Neural progenitor cell (in vitro differentiated cells): ENCODE measurements at regions not wholly inside any gene's neighbourhood (a gene's known extent, or its start where the extent isn't known, plus 50 kb on each side); places are given as distances from the start of the nearest gene placed in this dataset.

Experiments
- DNase-seq: peaks from one replicate; pipeline ENCODE4 v3.0.0-alpha.2; 2016; ENCODE audit warnings: low spot score
- H2AFZ ChIP-seq: fragments of 200-600 bp; sonication (generic); replicated peaks from 2 replicates; pipeline ENCODE4 v1.6.1; 2016; ENCODE audit warnings: antibody characterized with exemption
- H3F3A ChIP-seq: fragments of 200-600 bp; sonication (generic); 2 replicates; pipeline ENCODE4 v1.6.1; 2016; ENCODE audit warnings: antibody characterized with exemption, low read depth
- H3K27ac ChIP-seq: fragments of 200-600 bp; sonication (generic); 2 replicates; pipeline ENCODE4 v1.5.1; 2016; ENCODE audit warnings: mild to moderate bottlenecking
- H3K27me3 ChIP-seq: fragments of 200-600 bp; sonication (generic); 2 replicates; pipeline ENCODE4 v1.6.1; 2016; ENCODE audit warnings: mild to moderate bottlenecking, moderate library complexity
- H3K36me3 ChIP-seq: fragments of 200-600 bp; sonication (generic); 2 replicates; pipeline ENCODE4 v1.5.1; 2016
- H3K4me1 ChIP-seq: fragments of 200-600 bp; sonication (generic); 2 replicates; pipeline ENCODE4 v1.6.1; 2016; ENCODE audit warnings: mixed run types
- H3K4me2 ChIP-seq: fragments of 200-600 bp; sonication (generic); 2 replicates; pipeline ENCODE4 v1.6.1; 2016
- H3K4me3 ChIP-seq: fragments of 200-600 bp; sonication (generic); 2 replicates; pipeline ENCODE4 v1.5.1; 2016
- H3K79me2 ChIP-seq: fragments of 200-600 bp; sonication (generic); 2 replicates; pipeline ENCODE4 v1.6.1; 2016; ENCODE audit warnings: low read depth
- H3K9ac ChIP-seq: fragments of 200-600 bp; sonication (generic); 2 replicates; pipeline ENCODE4 v1.6.1; 2016
- H3K9me3 ChIP-seq: fragments of 200-600 bp; sonication (generic); 2 replicates; pipeline ENCODE4 v1.5.1; 2016; ENCODE audit warnings: low read depth
- H4K20me1 ChIP-seq: fragments of 200-600 bp; sonication (generic); 2 replicates; pipeline ENCODE4 v1.6.1; 2016; ENCODE audit warnings: low read depth
- H3K27ac Mint-ChIP-seq: 3 replicates; pipeline ENCODE4 v1.8.0; 2021; ENCODE audit warnings: mixed read lengths
- H3K27me3 Mint-ChIP-seq: 2 replicates; pipeline ENCODE4 v1.8.0; 2022; ENCODE audit warnings: low read depth, mild to moderate bottlenecking, inconsistent platforms, moderate library complexity, mixed read lengths; ENCODE audit not compliant: insufficient read depth
- H3K36me3 Mint-ChIP-seq: 3 replicates; pipeline ENCODE4 v1.8.0; 2021; ENCODE audit warnings: mixed read lengths
- H3K4me1 Mint-ChIP-seq: 3 replicates; pipeline ENCODE4 v1.8.0; 2021; ENCODE audit warnings: mixed read lengths
- H3K4me3 Mint-ChIP-seq: 3 replicates; pipeline ENCODE4 v1.8.0; 2021; ENCODE audit warnings: mild to moderate bottlenecking, moderate library complexity, mixed read lengths
- H3K9me3 Mint-ChIP-seq: 3 replicates; pipeline ENCODE4 v1.8.0; 2020; ENCODE audit warnings: mixed read lengths
- CTCF ChIP-seq: fragments of 200-600 bp; sonication (generic); IDR thresholded peaks from 2 replicates; pipeline ENCODE4 v1.5.1; 2017; ENCODE audit warnings: antibody characterized with exemption, mild to moderate bottlenecking
- EZH2 ChIP-seq: fragments of 200-600 bp; sonication (generic); IDR thresholded peaks from 2 replicates; pipeline ENCODE4 v1.6.1; 2017; ENCODE audit warnings: antibody characterized with exemption, mild to moderate bottlenecking, moderate library complexity
- EZH2phosphoT487 ChIP-seq: fragments of 200-600 bp; sonication (generic); IDR thresholded peaks from 2 replicates; pipeline ENCODE4 v1.6.1; 2017; ENCODE audit warnings: antibody characterized with exemption

- H3K4me3 Mint-ChIP-seq: no peak overlapping the region
- H3K27me3 Mint-ChIP-seq: no peaks in the 10 kb centered on the region
- no peak overlapping the region for H2AFZ ChIP-seq
These were observed 399.9 kb downstream of the PDCD6IP start for GRCh38 chr3:34198309-34198708.

GRCh38 chr3:34200576-34200975, 402.1 kb downstream of the PDCD6IP start:
- H3K36me3 Mint-ChIP-seq: no peaks in the 10 kb centered on the region
- H3K9me3 Mint-ChIP-seq: peaks cover 4% of the 10 kb centered on the region
- H3K4me3 Mint-ChIP-seq: no peak overlapping the region
- TF ChIP-seq CTCF: no peak
- no peak for TF ChIP-seq EZH2
- no peak for TF ChIP-seq EZH2phosphoT487
- Histone ChIP-seq H3K9ac (no peak overlapping the region), H3K4me3 (no peak overlapping the region), H3F3A (no peaks in the 10 kb centered on the region), H3K4me1 (no peaks in the 10 kb centered on the region), H3K36me3 (no peaks in the 10 kb centered on the region), H3K27me3 (no peaks in the 10 kb centered on the region), H3K4me2 (no peak overlapping the region), H3K9me3 (no peaks in the 10 kb centered on the region), H4K20me1 (no peaks in the 10 kb centered on the region), H2AFZ (no peak overlapping the region), H3K79me2 (no peaks in the 10 kb centered on the region), H3K27ac (no peak overlapping the region)
- H3K4me1 Mint-ChIP-seq: peaks cover 2% of the 10 kb centered on the region
- H3K27ac Mint-ChIP-seq: no peak overlapping the region
- H3K27me3 Mint-ChIP-seq: no peaks in the 10 kb centered on the region
- DNase-seq: no peak

More at GRCh38 chr3:34198309-34198708, 399.9 kb downstream of the PDCD6IP start:
- Histone ChIP-seq H3K36me3 (no peaks in the 10 kb centered on the region), H3K27ac (no peak overlapping the region), H3K4me3 (no peak overlapping the region), H3K4me2 (no peak overlapping the region), H3K79me2 (no peaks in the 10 kb centered on the region), H3K9ac (no peak overlapping the region), H3K9me3 (no peaks in the 10 kb centered on the region), H3K27me3 (no peaks in the 10 kb centered on the region), H3K4me1 (no peaks in the 10 kb centered on the region), H3F3A (no peaks in the 10 kb centered on the region), H4K20me1 (no peaks in the 10 kb centered on the region)
- no peak overlapping the region for H3K27ac Mint-ChIP-seq
- no peak for DNase-seq
- H3K9me3 Mint-ChIP-seq: peaks cover 4% of the 10 kb centered on the region
- no peaks in the 10 kb centered on the region for H3K4me1 Mint-ChIP-seq
- TF ChIP-seq EZH2phosphoT487: no peak
- TF ChIP-seq EZH2: no peak
- no peak for TF ChIP-seq CTCF
- no peaks in the 10 kb centered on the region for H3K36me3 Mint-ChIP-seq

- Histone ChIP-seq H3K36me3 (no peaks in the 10 kb centered on the region), H3K4me2 (no peak overlapping the region), H2AFZ (no peak overlapping the region), H3K27me3 (no peaks in the 10 kb centered on the region), H3K9me3 (no peaks in the 10 kb centered on the region), H3K4me1 (no peaks in the 10 kb centered on the region), H3K4me3 (no peak overlapping the region), H3K27ac (no peak overlapping the region), H4K20me1 (no peaks in the 10 kb centered on the region), H3K79me2 (no peaks in the 10 kb centered on the region), H3K9ac (no peak overlapping the region), H3F3A (no peaks in the 10 kb centered on the region)
- peaks cover 2% of the 10 kb centered on the region for H3K4me1 Mint-ChIP-seq
- no peaks in the 10 kb centered on the region for H3K27me3 Mint-ChIP-seq
- H3K9me3 Mint-ChIP-seq: peaks cover 4% of the 10 kb centered on the region
- DNase-seq: no peak
- no peak overlapping the region for H3K4me3 Mint-ChIP-seq
- no peak overlapping the region for H3K27ac Mint-ChIP-seq
- H3K36me3 Mint-ChIP-seq: no peaks in the 10 kb centered on the region
- TF ChIP-seq CTCF: no peak
- TF ChIP-seq EZH2phosphoT487: no peak
- TF ChIP-seq EZH2: no peak
These were observed 404.5 kb downstream of the PDCD6IP start for GRCh38 chr3:34202975-34203374.
